ENCODE measurements at regions not wholly inside any gene's neighbourhood (a gene's known extent, or its start where the extent isn't known, plus 50 kb on each side); places are given as distances from the start of the nearest gene placed in this dataset.

DNA sequence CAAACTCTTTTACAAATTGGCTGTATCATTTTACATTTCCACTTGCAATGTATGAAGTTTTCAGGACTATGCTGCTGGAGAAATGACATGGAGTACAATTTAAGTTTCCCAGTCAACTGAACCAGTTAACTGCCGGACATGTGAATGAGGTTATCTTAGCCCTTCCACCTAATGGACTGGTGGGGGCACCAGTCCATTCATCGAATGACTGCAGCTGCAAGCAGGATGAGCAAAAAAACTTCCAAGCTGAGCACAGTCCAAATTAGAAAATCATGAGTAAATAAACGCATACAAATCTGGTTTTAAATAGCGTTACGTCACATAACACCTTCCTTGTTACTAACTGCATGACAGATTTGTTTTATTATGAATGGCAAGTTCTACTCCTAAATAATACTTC, 1131.5 kb downstream of the PCDH18 start:
- no peak for DNase-seq (ENCODE audit: low spot score)

DNA sequence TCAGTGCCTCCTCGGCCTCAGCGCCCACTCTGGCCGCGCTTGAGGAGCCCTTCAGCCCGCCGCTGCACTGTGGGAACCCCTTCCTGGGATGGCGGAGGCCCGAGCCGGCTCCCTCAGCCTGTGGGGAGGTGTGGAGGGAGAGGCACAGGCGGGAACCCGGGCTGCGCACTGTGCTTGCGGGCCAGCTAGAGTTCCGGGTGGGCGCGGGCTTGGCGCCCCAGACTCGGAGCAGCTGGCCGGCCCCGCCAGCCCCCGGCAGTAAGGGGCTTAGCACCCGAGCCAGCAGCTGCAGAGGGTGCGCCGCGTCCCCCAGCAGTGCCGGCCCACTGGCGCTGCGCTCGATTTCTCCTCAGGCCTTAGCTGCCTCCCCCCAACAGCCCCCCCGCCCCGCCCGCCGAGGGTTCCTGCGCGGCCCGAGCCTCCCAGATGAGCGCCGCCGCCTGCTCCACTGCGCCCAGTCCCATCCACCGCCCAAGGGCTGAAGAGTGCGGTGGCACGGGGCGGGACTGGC, 1137.0 kb downstream of the PCDH18 start:
- no peak for DNase-seq (ENCODE audit: low spot score)

DNA sequence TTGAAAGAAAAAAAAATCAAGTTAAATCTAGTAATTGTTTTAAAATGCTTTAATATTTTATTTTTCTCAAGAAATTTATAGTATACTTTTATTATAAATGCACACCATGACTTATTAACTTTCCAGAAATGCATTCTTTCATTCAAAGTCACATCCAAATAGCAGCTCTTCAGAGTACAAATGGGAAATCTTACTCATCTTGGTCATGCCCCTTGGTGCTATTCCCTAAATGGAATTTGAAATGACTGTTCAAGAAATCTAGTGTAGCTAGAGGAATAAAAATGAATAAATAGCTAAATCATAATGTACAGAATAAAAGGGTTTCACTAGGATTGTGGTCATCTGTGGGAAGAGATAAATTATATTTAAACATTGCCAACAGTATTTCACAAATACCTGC, 1139.7 kb downstream of the PCDH18 start:
- DNase-seq (ENCODE audit: low spot score) = no peak

DNA sequence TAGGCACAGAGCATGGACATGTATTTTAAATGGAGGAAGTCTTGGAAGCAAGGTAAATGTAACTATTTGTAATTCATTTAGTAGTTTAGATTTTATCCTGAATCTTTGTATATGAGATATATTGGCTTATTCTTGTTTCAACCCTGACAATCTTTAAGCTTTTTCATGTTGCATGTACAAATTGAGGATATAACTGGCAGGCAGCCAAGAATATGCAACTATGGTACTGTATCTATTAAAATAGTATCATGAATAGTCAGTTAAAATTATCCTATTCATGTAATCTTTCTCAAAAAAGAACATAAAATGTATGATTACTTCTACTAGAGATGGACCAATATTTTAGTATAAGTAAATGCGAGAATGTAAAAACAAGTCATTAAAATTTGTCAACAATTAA, 1141.5 kb downstream of the PCDH18 start:
- no peak for DNase-seq (ENCODE audit: low spot score)

GRCh38 chr4:136383082-136383481, 1149.2 kb downstream of the PCDH18 start:
- DNase-seq (ENCODE audit: low spot score) = no peak

DNA sequence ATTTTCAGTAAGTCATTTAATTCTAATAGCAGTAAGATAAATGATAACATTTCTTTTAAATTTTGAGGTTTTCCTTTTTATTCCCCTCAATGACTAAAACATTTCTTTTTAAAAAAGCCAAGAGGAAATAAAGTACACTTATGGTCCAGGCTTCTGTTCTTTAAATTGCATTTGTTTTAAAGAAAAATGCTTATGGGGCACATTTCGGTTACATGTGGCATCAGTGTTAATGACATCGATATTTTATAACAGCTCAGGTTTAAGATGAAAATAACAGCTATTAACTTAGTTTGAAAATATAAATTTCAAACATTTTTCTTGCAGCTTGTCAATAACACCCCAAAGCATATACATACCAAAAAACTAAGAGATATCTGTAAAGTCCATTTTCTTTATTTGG, 1161.1 kb downstream of the PCDH18 start:
- DNase-seq (ENCODE audit: low spot score) = no peak

DNA sequence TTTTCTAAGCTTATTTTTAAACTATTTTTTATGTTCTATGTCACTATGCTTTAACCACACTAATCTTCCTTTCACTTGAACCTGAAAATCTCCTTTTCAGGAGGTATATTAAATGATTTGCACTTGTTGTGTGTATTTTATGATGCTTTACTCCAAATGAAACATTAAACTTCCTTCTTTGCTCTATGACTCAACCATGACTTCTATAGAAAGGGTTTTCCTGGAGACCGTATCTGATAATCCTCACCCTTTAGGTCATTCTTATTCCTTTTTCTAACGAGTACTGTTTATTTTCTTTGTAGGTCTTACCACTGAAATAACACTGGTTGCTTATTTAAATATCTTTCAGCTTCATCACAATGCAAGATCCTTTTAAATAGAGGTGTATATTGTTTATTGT, 1163.2 kb downstream of the PCDH18 start:
- DNase-seq (ENCODE audit: low spot score) = no peak

- DNase-seq (ENCODE audit: low spot score) = no peak
Observed at GRCh38 chr4:136357556-136357955, 1174.7 kb downstream of the PCDH18 start.

GRCh38 chr4:136355970-136356369, 1176.3 kb downstream of the PCDH18 start:
- no peak for DNase-seq (ENCODE audit: low spot score)

- DNase-seq (ENCODE audit: low spot score) = no peak
Observed at GRCh38 chr4:136343340-136343739, 1189.0 kb downstream of the PCDH18 start.

DNA sequence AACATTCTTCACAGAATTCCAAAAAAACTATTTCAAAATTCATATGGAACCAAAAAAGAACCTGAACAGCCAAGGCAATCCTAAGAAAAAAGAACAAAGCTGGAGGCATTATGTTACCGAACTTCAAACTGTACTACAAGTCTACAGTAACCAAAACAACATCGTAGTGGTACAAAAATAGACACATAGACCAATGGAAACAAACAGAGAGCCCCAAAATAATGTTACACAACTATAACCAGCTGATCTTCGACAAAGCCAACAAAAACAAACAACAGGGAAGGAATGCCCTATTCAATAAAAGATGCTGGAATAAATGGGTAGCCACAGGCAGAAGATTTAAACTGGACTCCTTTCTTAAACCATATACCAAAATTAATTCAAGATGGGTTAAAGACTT, 1189.6 kb downstream of the PCDH18 start:
- no peak for DNase-seq (ENCODE audit: low spot score)

DNA sequence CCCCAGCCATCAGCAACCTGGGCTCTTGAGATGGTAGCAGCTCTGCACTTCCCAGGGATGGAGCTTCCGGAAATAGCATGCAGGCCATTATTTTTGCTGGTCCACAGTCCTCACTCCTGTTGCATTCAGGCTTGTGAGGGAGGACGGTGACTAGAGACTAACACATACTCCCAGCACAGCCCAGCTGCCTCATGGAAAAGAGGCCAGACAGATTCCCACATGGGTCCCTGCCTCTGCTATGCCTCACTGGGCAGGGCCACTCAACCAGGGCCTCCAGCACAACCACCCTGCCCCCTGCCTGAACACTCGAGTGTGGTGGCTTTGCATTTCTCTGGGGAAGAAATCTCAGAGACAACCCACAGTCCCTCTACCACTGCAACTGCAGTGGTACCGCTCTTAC, 1195.1 kb downstream of the PCDH18 start:
- no peak for DNase-seq (ENCODE audit: low spot score)

GRCh38 chr4:136336479-136336878, 1195.8 kb downstream of the PCDH18 start:
- no peak for DNase-seq (ENCODE audit: low spot score)

- DNase-seq (ENCODE audit: low spot score) = no peak
Observed at GRCh38 chr4:136329042-136329662, 1203.1 kb downstream of the PCDH18 start.

DNA sequence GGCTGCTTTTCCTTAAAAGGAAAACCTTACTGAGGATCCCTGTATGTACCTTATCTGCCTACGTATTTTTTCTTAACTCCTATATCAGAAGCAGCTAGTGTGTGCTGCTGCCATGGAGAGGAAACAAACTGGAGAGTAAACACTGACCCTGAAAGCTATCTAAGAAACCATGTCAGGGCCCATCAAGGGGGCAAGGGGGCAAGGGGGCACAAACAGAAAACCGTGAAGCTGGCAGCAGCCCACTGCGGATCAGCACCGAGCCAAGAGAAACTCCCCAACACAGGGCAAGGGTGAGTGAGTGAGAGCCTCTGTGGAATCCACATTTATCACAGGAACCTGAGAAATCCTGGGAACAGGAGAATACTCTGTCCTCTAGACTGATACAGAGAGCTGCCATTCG, 1204.2 kb downstream of the PCDH18 start:
- no peak for DNase-seq (ENCODE audit: low spot score)

DNA sequence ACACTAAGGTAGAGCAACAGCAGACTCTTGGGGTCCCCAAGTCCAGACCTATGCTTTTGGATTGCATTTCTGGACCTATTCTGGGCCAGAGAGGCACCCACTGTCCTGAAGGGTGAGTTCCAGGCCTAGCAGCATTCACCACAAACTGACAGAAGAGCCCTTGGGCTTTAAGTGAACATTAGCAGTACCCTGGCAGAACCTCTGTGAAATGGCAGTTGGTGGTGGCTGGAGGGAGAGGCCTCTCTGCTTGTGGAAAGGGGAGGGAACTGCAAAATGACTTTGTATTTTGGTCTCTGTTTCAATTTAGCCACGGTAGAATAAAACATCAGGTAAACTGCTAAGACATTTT, 1211.9 kb downstream of the PCDH18 start:
- DNase-seq (ENCODE audit: low spot score) = no peak

- no peak for DNase-seq (ENCODE audit: low spot score)
Observed at GRCh38 chr4:136319789-136320464, 1212.4 kb downstream of the PCDH18 start.

DNA sequence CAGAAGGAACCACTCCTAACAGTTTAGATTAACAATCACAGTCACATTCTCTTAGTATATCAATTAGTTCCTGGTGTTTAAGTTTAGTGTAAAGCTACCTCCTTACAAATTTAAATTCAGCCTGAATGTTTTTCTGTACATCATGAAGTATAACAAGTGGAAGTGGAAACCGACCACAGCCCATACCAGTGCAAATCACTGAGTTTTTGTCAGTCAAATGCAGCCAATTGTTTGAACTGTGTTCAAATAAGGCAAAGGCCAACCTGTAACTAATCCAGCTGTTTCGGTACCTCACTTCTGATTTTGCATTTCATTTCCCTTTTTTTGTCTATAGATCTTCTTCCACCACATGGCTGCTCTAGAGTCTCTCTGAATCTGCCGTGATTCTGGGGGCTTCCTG, 1215.3 kb downstream of the PCDH18 start:
- DNase-seq (ENCODE audit: low spot score) = no peak

DNA sequence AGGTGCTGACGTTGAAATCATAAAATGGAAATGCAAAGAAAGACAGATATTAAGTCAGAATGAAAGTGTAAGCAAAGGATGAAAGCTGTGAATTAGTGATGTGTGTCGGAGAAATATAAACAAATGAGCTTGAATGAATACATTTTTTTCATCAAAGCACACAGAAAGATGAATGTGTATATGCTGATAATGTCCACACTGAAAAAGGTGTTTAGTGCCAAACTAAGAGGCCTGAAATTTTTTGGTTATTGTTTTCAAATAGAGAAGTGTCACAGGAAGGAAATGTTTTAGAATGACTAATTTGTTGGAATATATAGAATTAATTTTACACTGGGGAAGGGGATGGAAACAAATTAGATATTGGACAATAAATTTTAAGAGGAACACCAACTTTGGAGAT, 1217.6 kb downstream of the PCDH18 start:
- DNase-seq (ENCODE audit: low spot score) = no peak

GRCh38 chr4:136311774-136312173, 1220.5 kb downstream of the PCDH18 start:
- no peak for DNase-seq (ENCODE audit: low spot score)

DNA sequence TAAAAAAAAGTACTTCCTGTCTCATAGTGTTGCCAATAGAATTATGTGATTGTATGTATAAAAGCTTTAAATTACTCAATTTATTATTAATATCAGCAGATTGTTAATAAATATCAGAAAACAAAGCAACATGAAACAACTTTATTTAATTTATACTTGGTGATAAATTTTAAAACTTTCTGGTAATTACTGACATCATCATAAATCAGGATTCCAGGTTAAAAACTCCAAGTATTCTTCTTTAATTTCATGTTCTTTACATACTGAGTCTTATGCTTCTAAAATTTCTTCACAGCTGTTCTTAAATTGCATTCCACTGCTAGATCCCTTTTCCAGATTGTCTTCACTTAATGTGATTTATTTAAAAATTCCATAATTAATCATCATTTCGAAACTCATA, 1224.5 kb downstream of the PCDH18 start:
- DNase-seq (ENCODE audit: low spot score) = no peak

- no peak for DNase-seq (ENCODE audit: low spot score)
Observed at GRCh38 chr4:136306361-136306760, 1225.9 kb downstream of the PCDH18 start.

- no peak for DNase-seq (ENCODE audit: low spot score)
Observed at GRCh38 chr4:136302566-136302965, 1229.7 kb downstream of the PCDH18 start.

Measured in Ammon's horn (tissue), 1 donor.